GM10847 (cell line): ENCODE measurements at regions not wholly inside any gene's neighbourhood (a gene's known extent, or its start where the extent isn't known, plus 50 kb on each side); places are given as distances from the start of the nearest gene placed in this dataset.

Experiments
- POLR2A ChIP-seq: IDR thresholded peaks from 2 replicates; pipeline ENCODE4 v1.6.1; 2011; ENCODE audit not compliant: insufficient read length; ENCODE audit errors: extremely low read depth

DNA sequence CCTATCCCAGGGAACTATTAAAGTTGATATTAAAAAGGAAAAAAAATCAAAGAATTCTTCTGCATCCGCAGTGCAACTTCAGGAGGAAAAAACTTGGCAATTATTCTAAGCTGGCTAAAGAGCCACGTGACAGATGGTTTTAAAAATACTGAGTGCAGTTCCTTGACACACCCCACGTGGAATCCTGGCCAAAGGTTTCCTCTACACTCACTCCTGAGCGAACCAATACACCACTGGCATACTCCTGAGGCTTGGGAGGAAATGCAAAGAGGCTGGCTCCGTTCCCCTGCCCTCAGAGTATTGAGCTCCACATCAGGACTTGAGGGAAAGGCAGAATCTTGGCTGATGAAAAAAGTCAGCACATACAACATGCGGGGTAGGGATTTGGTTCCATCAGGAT lies 133.8 kb upstream of the ATP6AP2 start:
- TF ChIP-seq POLR2A, result no peak

DNA sequence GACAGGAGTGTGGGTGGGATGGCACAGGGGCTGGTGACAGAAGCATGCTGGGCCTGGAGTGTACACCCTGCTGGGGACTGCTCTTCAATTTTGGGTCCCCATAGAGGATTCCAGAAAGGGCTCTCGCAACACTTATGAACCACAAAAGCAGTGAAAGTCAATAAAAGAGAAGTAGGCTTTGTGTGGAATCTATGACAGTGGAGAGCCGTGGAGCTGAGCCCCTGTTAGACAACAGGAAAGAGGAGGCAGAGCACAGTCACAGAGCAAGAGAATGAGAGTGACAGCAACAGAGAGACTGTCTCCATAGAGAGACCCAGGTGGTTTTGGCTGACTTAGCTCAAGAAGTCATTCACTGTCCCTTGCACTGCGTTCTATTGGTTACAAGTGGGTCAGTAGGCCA lies 135.1 kb upstream of the ATP6AP2 start:
- TF ChIP-seq POLR2A, result no peak

DNA sequence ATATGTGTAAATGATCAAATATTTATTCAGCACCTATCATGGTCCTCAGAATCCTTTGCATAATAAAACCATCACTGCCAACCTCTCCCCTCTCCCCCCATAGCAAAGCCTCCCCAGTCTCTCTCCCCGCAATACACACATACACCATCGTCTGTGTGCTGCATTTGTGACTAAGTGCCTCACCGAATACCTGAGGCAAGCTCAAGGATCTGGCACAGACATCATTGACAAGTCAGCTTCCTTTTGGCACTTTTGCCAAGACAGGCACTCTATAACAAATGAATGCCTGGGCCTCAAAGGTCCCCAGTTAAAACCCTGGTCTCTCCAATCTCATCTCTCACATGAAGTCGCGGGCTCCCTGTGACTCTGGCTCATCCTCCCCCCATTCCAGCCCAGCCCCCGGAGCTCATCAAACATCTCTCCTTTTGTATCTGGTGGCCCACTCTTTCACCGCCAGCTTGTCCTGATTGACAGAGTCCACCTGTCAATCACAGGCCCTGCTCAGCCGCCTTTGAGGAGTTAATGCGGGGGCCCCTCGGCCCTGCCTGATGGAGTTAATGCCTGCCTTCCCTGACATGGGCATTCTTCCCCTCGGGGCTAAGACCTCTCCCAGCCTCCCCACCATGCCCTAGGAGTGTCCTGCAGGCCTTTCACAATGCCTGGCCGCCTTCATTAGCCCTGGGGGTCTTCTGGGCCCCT lies 135.8 kb upstream of the ATP6AP2 start:
- no peak for TF ChIP-seq POLR2A

DNA sequence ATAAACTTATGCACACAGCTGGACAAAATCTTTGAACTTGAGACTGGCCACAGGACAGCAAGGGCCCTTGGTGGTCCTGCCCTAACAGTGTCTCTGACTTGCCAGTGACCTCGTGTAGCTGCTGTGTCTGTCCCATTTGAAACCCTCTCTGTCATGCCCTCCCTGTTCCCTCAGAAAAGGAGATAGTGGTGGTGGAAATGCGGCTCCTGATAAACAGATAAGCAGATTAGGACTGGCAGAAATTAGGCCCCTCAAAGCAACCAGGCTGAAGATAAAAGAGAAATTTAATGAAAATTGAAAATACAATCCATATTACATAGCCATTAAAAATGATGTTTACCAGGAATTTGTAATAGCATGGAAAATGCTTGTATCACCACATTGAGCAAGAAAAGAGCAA lies 136.6 kb upstream of the ATP6AP2 start:
- no peak for TF ChIP-seq POLR2A

DNA sequence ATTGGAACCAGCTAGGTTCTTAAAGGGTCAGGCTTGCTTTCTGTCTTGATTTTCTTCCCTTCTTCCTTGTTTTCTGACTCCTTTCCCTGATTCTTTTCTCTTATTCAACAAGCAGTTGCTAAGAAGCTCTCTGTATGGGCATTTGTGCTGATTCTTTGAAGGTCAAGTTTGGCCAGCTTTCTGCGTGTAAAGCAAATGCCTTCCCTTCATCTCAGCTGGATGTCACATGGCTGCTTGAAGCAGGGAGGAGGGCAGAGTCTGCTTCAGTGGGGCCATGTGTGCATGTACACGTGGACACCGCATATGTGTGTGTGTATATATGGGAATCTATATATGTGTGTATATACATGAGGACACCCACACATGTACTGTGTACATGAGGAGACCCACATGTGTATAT lies 139.9 kb upstream of the ATP6AP2 start:
- no peak for TF ChIP-seq POLR2A

DNA sequence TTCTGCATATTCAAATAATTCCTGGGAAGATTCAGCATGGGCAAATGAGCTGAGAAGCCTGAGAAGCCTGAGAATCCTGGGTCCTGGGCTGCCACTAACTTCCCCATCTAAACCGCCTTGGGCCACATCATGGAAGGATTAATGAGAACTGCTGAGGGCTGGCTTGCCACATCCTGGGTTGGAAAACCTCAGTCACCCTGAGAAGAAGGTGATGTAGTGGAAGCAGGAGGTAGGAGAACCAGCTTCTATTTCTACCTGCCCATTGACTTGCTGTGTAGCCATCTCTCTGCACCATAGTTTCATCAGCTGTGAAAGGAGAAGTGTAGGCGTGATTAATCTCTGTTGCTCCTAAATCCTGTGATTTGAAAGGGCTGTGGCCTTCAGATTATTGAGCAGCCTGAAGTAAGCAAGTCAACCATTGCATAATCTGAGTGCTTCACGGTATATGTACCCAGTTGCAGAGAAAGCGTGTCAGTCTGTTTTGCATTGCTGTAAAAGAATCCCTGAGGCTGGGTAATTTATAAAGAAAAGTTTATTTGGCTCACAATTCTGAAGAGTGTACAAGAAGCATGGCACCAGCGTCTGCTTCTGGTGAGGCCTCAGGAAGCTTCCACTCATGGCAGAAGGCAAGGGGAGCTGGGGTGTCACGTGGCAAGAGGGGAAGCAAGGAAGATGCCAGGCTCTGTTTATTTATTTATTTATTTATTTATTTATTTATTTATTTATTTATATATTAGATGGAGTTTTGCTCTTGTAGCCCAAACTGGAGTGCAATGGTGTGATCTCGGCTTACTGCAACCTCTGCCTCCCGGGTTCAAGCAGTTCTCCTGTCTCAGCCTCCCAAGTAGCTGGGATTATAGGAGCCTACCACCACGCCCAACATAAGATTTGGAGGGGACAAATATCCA lies 140.9 kb upstream of the ATP6AP2 start:
- TF ChIP-seq POLR2A, result no peak

DNA sequence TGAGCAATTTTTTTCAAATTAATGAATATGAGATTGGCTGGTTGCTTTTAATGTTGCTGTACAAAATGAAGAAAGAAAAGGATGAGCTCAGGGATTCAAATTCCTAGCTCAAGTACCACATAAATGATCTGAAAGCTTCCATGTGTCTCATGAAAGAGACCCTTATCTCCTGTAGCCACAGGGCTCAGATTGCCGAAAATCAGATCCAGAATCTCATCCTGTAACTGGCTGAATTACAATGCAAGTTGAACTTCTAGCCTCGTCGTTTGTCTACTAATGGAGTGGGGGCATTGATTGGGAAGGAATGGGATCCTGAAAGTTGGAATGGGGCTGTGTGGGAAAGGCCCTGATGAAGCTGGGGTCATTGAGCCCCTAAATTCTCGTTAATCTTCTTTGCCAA lies 143.4 kb upstream of the ATP6AP2 start:
- TF ChIP-seq POLR2A, result no peak

DNA sequence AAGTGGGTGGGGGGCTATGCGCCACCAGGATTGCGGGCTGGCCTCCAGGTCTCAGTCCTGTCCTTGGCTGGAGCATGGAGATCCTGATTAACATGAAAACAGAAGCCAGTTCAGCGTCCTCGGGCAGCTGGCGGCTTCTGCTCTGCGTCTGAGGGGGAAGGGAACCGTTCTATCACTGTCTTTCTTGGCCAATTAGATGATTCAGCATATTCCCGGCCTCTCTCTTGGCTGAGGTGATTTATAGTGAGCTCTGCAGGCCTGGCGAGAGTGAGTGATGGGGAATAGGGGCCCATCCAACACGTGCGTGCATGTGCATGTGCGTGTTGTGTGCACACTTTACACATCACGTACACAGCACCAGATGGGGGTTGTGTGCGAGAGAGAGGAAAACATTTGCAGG lies 145.8 kb upstream of the ATP6AP2 start:
- no peak for TF ChIP-seq POLR2A

DNA sequence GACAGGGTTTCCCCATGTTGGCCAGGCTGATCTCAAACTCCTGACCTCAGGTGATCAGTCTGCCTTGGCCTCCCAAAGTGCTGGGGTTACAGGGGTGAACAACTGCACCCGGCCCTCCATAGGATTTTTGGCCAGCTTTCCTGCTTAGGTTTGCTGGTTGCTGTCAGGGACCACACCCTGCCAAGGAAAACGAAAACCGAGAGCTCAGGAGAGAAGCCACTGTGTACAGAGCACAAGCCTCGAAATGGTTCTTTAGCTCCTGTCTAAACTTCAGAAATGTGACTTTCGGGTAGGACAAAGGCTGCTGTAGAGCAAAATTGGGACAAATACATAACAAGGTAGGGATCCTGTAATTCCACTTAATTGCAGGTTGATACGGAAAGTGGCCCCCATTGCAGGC lies 146.3 kb upstream of the ATP6AP2 start:
- TF ChIP-seq POLR2A, result no peak

DNA sequence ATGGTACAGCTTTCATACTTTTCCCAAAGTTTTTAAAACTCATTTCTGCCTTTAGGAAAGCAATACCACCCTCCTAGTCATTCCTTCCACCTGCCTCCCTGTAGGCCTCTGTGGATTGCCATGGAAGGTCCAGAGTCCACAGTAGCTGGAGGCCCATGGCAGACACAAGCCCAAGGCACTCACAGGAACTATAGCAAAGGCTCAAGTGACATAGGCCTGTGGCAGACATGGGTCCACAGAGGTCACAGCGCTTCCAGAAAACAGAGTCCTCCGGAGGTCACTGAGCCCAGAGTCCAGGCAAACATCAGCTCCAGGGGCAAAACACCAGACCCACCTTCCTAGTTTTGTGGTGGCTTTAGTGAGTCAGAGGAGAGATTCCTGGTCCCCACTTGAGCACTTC lies 147.6 kb upstream of the ATP6AP2 start:
- no peak for TF ChIP-seq POLR2A

DNA sequence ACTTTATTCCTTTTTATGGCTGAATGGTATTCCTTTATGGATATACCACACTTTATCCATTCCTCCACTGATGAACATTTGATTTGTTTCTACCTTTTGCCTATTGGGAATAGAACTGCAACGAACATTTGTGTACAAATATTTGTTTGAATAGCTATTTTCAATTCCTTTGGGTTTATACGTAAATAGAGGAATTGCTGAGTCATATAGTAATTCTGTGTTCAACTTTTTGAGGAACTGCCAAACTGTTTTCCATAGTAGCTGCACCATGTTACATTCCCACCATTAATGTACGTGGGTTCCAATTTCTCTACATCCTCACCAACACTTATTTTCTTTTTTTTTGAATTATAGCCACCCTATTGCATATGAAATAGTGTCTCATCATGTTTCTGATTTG lies 156.5 kb upstream of the ATP6AP2 start:
- TF ChIP-seq POLR2A, result no peak

DNA sequence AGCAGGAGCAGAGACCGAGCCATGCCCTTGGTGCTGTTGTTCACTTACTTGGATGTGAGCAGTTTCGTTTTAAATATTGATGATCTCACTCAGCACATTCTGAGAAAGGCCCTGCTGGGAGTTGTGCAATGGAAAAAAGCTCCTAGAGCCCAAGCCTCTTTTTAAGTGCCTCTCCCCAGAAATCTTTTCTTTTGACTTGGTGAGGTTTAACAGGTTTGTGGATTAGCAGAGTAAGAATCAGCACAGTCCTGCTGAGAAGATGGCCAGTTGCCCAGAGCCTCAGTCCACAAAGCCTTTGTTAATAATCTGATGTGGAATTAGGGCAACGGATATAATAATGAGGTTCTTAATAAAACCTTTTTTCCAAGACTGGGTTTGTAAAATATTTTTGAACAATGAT lies 157.5 kb upstream of the ATP6AP2 start:
- no peak for TF ChIP-seq POLR2A

DNA sequence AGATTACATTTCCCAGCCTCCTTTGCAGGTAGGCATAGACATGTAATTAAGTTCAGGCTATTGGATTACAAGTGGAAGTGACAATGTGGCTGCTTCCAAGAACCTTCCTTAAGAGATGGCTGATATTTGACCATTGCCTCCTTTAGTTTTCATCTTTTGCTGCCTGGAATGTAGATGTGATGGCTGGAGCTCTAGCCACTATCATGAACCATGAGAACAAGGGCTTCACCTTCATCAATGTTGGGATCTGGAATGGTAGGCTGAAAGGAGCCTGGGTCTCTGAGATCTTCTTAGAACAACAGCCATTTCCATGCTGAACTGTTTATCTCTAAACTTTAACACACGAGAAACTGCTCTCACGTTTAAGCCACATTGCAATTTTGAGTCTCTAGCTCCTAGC lies 158.7 kb upstream of the ATP6AP2 start:
- TF ChIP-seq POLR2A, result no peak

DNA sequence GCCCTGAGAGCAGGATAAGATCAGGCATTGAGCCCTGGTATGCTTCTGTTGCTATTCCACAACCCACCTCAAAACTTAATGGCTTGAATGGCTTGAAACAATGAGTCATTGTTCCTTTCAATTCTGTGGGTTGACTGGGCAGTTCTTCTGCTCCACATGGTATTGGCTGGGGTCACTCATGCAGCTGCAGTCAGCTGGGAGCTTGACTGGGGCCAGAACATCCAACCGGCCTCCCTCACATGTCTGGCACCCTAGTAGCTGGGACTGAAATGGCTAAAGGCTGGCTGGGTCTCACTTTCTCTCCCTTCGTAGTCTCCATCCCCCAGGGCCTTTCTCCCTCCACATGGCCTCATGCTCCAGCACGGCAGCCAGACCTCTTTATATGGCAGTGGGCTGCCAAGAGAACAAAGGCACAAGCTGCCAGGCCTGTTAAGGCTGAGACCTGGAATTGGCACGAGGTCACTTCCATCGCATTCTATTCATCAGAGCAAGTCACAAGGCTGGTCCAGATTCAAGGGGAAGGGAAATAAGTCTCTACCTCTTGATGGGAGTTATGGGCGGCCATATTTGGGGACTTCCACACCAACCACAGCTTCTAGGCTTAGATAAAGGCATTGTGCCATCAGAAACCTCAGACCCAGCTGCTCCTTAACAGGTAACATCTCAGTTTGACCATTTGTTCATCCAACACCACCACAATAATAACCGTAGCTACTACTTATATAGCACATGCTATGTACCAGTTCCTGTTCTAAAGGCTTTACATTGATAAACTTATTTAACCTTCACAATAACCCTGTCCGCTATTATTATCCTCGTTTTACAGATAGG lies 159.7 kb upstream of the ATP6AP2 start:
- TF ChIP-seq POLR2A, result no peak

DNA sequence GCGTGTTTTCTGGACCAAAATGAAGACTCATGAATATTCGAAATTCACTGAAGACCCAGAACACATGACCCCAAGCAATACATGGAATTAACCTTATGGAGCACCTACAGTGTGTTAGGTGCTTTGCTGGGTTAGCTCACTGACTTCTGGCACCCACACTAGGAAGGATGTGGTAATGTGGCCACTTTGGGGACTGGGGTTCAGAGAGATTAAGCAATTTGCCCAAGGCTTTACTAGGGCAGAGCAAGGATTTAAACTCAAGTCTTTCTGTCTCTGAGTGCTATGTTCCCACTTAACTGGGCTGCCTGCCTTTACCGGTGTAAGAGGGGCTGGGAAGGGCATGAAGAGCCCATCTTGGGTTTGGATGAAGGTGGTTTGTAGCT lies 162.0 kb upstream of the ATP6AP2 start:
- TF ChIP-seq POLR2A, result no peak
